Sigmoid colon (tissue), 6 donors: ENCODE measurements at regions not wholly inside any gene's neighbourhood (a gene's known extent, or its start where the extent isn't known, plus 50 kb on each side); places are given as distances from the start of the nearest gene placed in this dataset.
A peak's percentile ranks its signal among the peaks of the same experiment; 100 is the strongest.

Source experiments
- DNase-seq: peaks from one replicate; pipeline ENCODE4 v3.0.0-alpha.2; 2019
- H3K27ac ChIP-seq, 4 donors: fragments of 200-600 bp; sonication (generic); one replicate each; pipeline ENCODE4 v1.5.1; 2016 to 2019; ENCODE audit warnings: mild to moderate bottlenecking in 1 of 4
- H3K27me3 ChIP-seq, 3 donors: fragments of 200-600 bp; sonication (generic); one replicate each; pipeline ENCODE4 v1.5.1; 2019; ENCODE audit warnings: mild to moderate bottlenecking in 1 of 3
- H3K36me3 ChIP-seq, 4 donors: fragments of 200-600 bp; sonication (generic); one replicate each; pipeline ENCODE4 v1.5.1; 2016 to 2019
- H3K4me1 ChIP-seq, 4 donors: fragments of 200-600 bp; sonication (generic); one replicate each; pipeline ENCODE4 v1.5.1; 2017 to 2019
- H3K4me3 ChIP-seq, 4 donors: fragments of 200-600 bp; sonication (generic); one replicate each; pipeline ENCODE4 v1.5.1; 2017 to 2019; ENCODE audit warnings: mild to moderate bottlenecking in 2 of 4, moderate library complexity in 1 of 4
- H3K9me3 ChIP-seq, 4 donors: fragments of 200-600 bp in 3 of 4; sonication (generic) in 3 of 4; one replicate each; pipeline versions ENCODE4 v1.5.1 to v1.6.1; 2013 to 2019
- CTCF ChIP-seq, 4 experiments: fragments of 450-650 bp in 3 of 4; fragments of 200-600 bp in 1 of 4; IDR thresholded peaks; one replicate each; pipeline ENCODE4 v1.5.1; 2016 to 2019; ENCODE audit warnings: antibody characterized with exemption in 4 of 4, mild to moderate bottlenecking in 3 of 4, moderate library complexity in 2 of 4
- EP300 ChIP-seq, 4 donors: sonication (generic); formaldehyde crosslinking; IDR thresholded peaks; one replicate each; pipeline ENCODE4 v1.6.1; 2017; ENCODE audit warnings: antibody characterized with exemption in 4 of 4
- POLR2A ChIP-seq, 2 donors: fragments of 450-650 bp; IDR thresholded peaks; one replicate each; pipeline ENCODE4 v1.6.1; 2016; ENCODE audit warnings: antibody characterized with exemption in 2 of 2, mild to moderate bottlenecking in 2 of 2, moderate library complexity in 2 of 2
- POLR2AphosphoS5 ChIP-seq, 4 donors: sonication (generic); formaldehyde crosslinking; IDR thresholded peaks; one replicate each; pipeline ENCODE4 v1.6.1; 2017; ENCODE audit warnings: antibody characterized with exemption in 4 of 4
- whole genome bisulfite sequencing, 2 donors: extraction: QIAGEN DNeasy Blood & Tissue Kit; methylation state at CpG; one replicate each; pipeline ENCODE4 v1.1.7; 2013; 5-methylcytosine and 5-hydroxymethylcytosine counted together
- intact Hi-C: fragments of 100-400 bp; cut with DNase I; formaldehyde crosslinking; loops from one replicate; pipeline ENCODE4 v1.15.1; 2023
- donor health status: healthy with polysubstance abuse.
- donor health status: healthy.

GRCh38 chr10:131751827-131752775 lies 148.7 kb upstream of the PPP2R2D start:
- Histone ChIP-seq H3K36me3 (no peaks in the 10 kb centered on the region), H3K27ac (no peak overlapping the region), H3K4me3 (no peak overlapping the region), H3K27me3 (peaks cover 0 to 5% (median 0%) of the 10 kb centered on the region in 3 donors), H3K4me1 (no peaks in the 10 kb centered on the region), H3K9me3 (no peaks in the 10 kb centered on the region)
- intact Hi-C loops: no loop called here
- TF ChIP-seq POLR2AphosphoS5 (IDR thresholded peaks at IDR 0.05) (no peak), EP300 (IDR thresholded peaks at IDR 0.05) (no peak)
- WGBS, 2 donors: 73 to 79% methylated on average over 24 of the region's 24 CpGs
- DNase-seq: no peak

- no peaks in the 10 kb centered on the region for H3K9me3 ChIP-seq
- no peaks in the 10 kb centered on the region for H3K36me3 ChIP-seq
- TF ChIP-seq CTCF (IDR thresholded peaks at IDR 0.05) (no peak), POLR2A (IDR thresholded peaks at IDR 0.05) (no peak), EP300 (IDR thresholded peaks at IDR 0.05) (no peak), POLR2AphosphoS5 (IDR thresholded peaks at IDR 0.05) (no peak)
- no peaks in the 10 kb centered on the region for H3K4me1 ChIP-seq
- H3K4me3 ChIP-seq: no peak overlapping the region
- 73 to 76% methylated on average over 7 of the region's 7 CpGs for WGBS, 2 donors
- H3K27me3 ChIP-seq: peaks cover 0 to 5% (median 0%) of the 10 kb centered on the region in 3 donors
- intact Hi-C loops: no loop called here
- DNase-seq: no peak
- H3K27ac ChIP-seq: no peak overlapping the region
Measured at GRCh38 chr10:131753336-131753735, 147.5 kb upstream of the PPP2R2D start.

- intact Hi-C loops: no loop called here
- TF ChIP-seq CTCF (IDR thresholded peaks at IDR 0.05): no peak
- TF ChIP-seq POLR2AphosphoS5 (IDR thresholded peaks at IDR 0.05): no peak
- no peak for TF ChIP-seq EP300 (IDR thresholded peaks at IDR 0.05)
- no peak for TF ChIP-seq POLR2A (IDR thresholded peaks at IDR 0.05)
- DNase-seq: no peak
- WGBS, 2 donors: 75 to 86% methylated on average over 5 of the region's 5 CpGs
- no peak overlapping the region for H3K4me3 ChIP-seq
- H3K27ac ChIP-seq: no peak overlapping the region
- H3K9me3 ChIP-seq: no peaks in the 10 kb centered on the region
- no peaks in the 10 kb centered on the region for H3K27me3 ChIP-seq
- H3K36me3 ChIP-seq: no peaks in the 10 kb centered on the region
- H3K4me1 ChIP-seq: no peaks in the 10 kb centered on the region
Measured at GRCh38 chr10:131755200-131755599, 145.6 kb upstream of the PPP2R2D start.

GRCh38 chr10:131757285-131758058 lies 143.3 kb upstream of the PPP2R2D start:
- WGBS, 2 donors: 73 to 84% methylated on average over 20 of the region's 20 CpGs
- no peak overlapping the region for H3K4me3 ChIP-seq
- H3K27ac ChIP-seq: no peak overlapping the region
- H3K36me3 ChIP-seq: no peaks in the 10 kb centered on the region
- H3K4me1 ChIP-seq: no peaks in the 10 kb centered on the region
- H3K9me3 ChIP-seq: no peaks in the 10 kb centered on the region
- TF ChIP-seq CTCF (IDR thresholded peaks at IDR 0.05) (no peak), POLR2A (IDR thresholded peaks at IDR 0.05) (no peak), EP300 (IDR thresholded peaks at IDR 0.05) (no peak), POLR2AphosphoS5 (IDR thresholded peaks at IDR 0.05) (no peak)
- no peaks in the 10 kb centered on the region for H3K27me3 ChIP-seq
- intact Hi-C loops: no loop called here
- DNase-seq: peak; percentile 53
